RKO (cell line): ENCODE measurements at regions not wholly inside any gene's neighbourhood (a gene's known extent, or its start where the extent isn't known, plus 50 kb on each side); places are given as distances from the start of the nearest gene placed in this dataset.
"Not testable (repeated sequence)": the region's sequence is repeated elsewhere in the genome, so short reads cannot be mapped to it uniquely, and the experiment has no call there.

Experiments used
- DNase-seq: peaks from one replicate; pipeline ENCODE4 v3.0.0-alpha.2; 2016; ENCODE audit warnings: low spot score

GRCh38 chrX:125089761-125090445 lies 229.8 kb upstream of the TEX13C start:
- DNase-seq = no peak

- no peak for DNase-seq
Measured at GRCh38 chrX:125093852-125094251, 225.8 kb upstream of the TEX13C start.

- no peak for DNase-seq
Measured at GRCh38 chrX:125094901-125095300, 224.8 kb upstream of the TEX13C start.

- DNase-seq = no peak
Measured at GRCh38 chrX:125096469-125096868, 223.2 kb upstream of the TEX13C start.

- DNase-seq = no peak
Measured at GRCh38 chrX:125096870-125097269, 222.8 kb upstream of the TEX13C start.

GRCh38 chrX:125101971-125102755 lies 217.5 kb upstream of the TEX13C start:
- DNase-seq = no peak

- no peak for DNase-seq
Measured at GRCh38 chrX:125103693-125104092, 216.0 kb upstream of the TEX13C start.

GRCh38 chrX:125108921-125109320 lies 210.8 kb upstream of the TEX13C start:
- no peak for DNase-seq

- peak; percentile 71 for DNase-seq
Measured at GRCh38 chrX:125131164-125131563, 188.5 kb upstream of the TEX13C start.

- DNase-seq = peak; percentile 24
Measured at GRCh38 chrX:125132274-125132673, 187.4 kb upstream of the TEX13C start.

GRCh38 chrX:125137521-125137920 lies 182.2 kb upstream of the TEX13C start:
- no peak for DNase-seq

GRCh38 chrX:125150231-125150630 lies 169.4 kb upstream of the TEX13C start:
- DNase-seq = no peak

- no peak for DNase-seq
Measured at GRCh38 chrX:125151146-125151545, 168.5 kb upstream of the TEX13C start.

- DNase-seq = no peak
Measured at GRCh38 chrX:125152011-125152410, 167.7 kb upstream of the TEX13C start.

- no peak for DNase-seq
Measured at GRCh38 chrX:125153621-125154020, 166.1 kb upstream of the TEX13C start.

- not testable (repeated sequence) for DNase-seq
Measured at GRCh38 chrX:125154288-125155257, 165.1 kb upstream of the TEX13C start.

GRCh38 chrX:125155296-125156033 lies 164.2 kb upstream of the TEX13C start:
- DNase-seq = not testable (repeated sequence)

- no peak for DNase-seq
Measured at GRCh38 chrX:125170459-125170858, 149.2 kb upstream of the TEX13C start.

- no peak for DNase-seq
Measured at GRCh38 chrX:125172531-125172930, 147.1 kb upstream of the TEX13C start.

GRCh38 chrX:125175991-125176584 lies 143.6 kb upstream of the TEX13C start:
- DNase-seq = no peak

GRCh38 chrX:125193921-125194320 lies 125.8 kb upstream of the TEX13C start:
- DNase-seq = no peak
